MM.1S (cell line): ENCODE measurements at regions not wholly inside any gene's neighbourhood (a gene's known extent, or its start where the extent isn't known, plus 50 kb on each side); places are given as distances from the start of the nearest gene placed in this dataset.

Source experiments
- DNase-seq: peaks from one replicate; pipeline ENCODE4 v3.0.0-alpha.2; 2015
- H2AFZ ChIP-seq: fragments of 300-600 bp; sonication (generic); 2 replicates; pipeline ENCODE4 v1.6.0; 2016; ENCODE audit warnings: antibody characterized with exemption, low read length
- H3F3A ChIP-seq: fragments of 300-600 bp; sonication (generic); 2 replicates; pipeline ENCODE4 v1.6.1; 2016; ENCODE audit warnings: mild to moderate bottlenecking, antibody characterized with exemption, low read length, moderate library complexity, mixed read lengths; ENCODE audit not compliant: insufficient read depth
- H3K27ac ChIP-seq: fragments of 300-600 bp; sonication (generic); 2 replicates; pipeline ENCODE4 v1.5.1; 2016; ENCODE audit warnings: mild to moderate bottlenecking, low read length
- H3K27me3 ChIP-seq: fragments of 300-600 bp; sonication (generic); replicated peaks from 2 replicates; pipeline ENCODE4 v1.6.0; 2016; ENCODE audit warnings: low read length; ENCODE audit not compliant: insufficient read depth
- H3K36me3 ChIP-seq: fragments of 300-600 bp; sonication (generic); replicated peaks from 2 replicates; pipeline ENCODE4 v1.6.1; 2016; ENCODE audit warnings: mild to moderate bottlenecking, low read length, mixed read lengths; ENCODE audit not compliant: insufficient read depth
- H3K4me1 ChIP-seq: fragments of 300-600 bp; sonication (generic); 2 replicates; pipeline ENCODE4 v1.6.1; 2016; ENCODE audit warnings: low read length, mixed read lengths
- H3K4me2 ChIP-seq: fragments of 300-600 bp; sonication (generic); 2 replicates; pipeline ENCODE4 v1.6.0; 2016; ENCODE audit warnings: low read depth, low read length
- H3K4me3 ChIP-seq: fragments of 300-600 bp; sonication (generic); 2 replicates; pipeline ENCODE4 v1.5.1; 2016; ENCODE audit warnings: low read length, mixed read lengths
- H3K79me2 ChIP-seq: fragments of 300-600 bp; sonication (generic); 2 replicates; pipeline ENCODE4 v1.6.1; 2016; ENCODE audit warnings: mixed run types, low read length, mixed read lengths
- H3K9ac ChIP-seq: fragments of 300-600 bp; sonication (generic); 2 replicates; pipeline ENCODE4 v1.6.1; 2016; ENCODE audit warnings: low read length, mixed read lengths
- H3K9me2 ChIP-seq: fragments of 300-600 bp; sonication (generic); replicated peaks from 2 replicates; pipeline ENCODE4 v1.6.1; 2016; ENCODE audit warnings: mild to moderate bottlenecking, low read length, mixed read lengths; ENCODE audit not compliant: insufficient read depth
- H3K9me3 ChIP-seq: fragments of 300-600 bp; sonication (generic); replicated peaks from 2 replicates; pipeline ENCODE4 v1.6.1; 2016; ENCODE audit warnings: mild to moderate bottlenecking, low read length, mixed read lengths; ENCODE audit not compliant: insufficient read depth
- H4K20me1 ChIP-seq: fragments of 300-600 bp; sonication (generic); 2 replicates; pipeline ENCODE4 v1.6.1; 2016; ENCODE audit warnings: mild to moderate bottlenecking, low read length, moderate library complexity, mixed read lengths; ENCODE audit not compliant: insufficient read depth
- CTCF ChIP-seq: fragments of 300-600 bp; sonication (generic); IDR thresholded peaks from 2 replicates; pipeline ENCODE4 v1.5.1; 2016; ENCODE audit warnings: antibody characterized with exemption, low read length, mixed read lengths
- EZH2 ChIP-seq: fragments of 300-600 bp; sonication (generic); optimal IDR thresholded peaks from 2 replicates; pipeline ENCODE3; 2017; ENCODE audit warnings: low read depth, mild to moderate bottlenecking, antibody characterized with exemption, low read length, mixed read lengths
- EZH2phosphoT487 ChIP-seq: fragments of 300-600 bp; sonication (generic); IDR thresholded peaks from 2 replicates; pipeline ENCODE4 v1.6.1; 2018; ENCODE audit warnings: antibody characterized with exemption, low read length

GRCh38 chr5:166068547-166069335 is 2222.7 kb upstream of the WWC1 start:
- H3K9ac ChIP-seq = no peak overlapping the region
- H3K36me3 ChIP-seq = no peaks in the 10 kb centered on the region
- H3K27ac ChIP-seq = no peak overlapping the region
- H2AFZ ChIP-seq = no peak overlapping the region
- no peaks in the 10 kb centered on the region for H3K79me2 ChIP-seq
- no peaks in the 10 kb centered on the region for H3K27me3 ChIP-seq
- no peaks in the 10 kb centered on the region for H3F3A ChIP-seq
- no peak for DNase-seq
- no peaks in the 10 kb centered on the region for H3K4me1 ChIP-seq
- no peak overlapping the region for H3K4me3 ChIP-seq
- TF ChIP-seq EZH2 = no peak
- TF ChIP-seq CTCF = no peak
- no peak for TF ChIP-seq EZH2phosphoT487
- no peak overlapping the region for H3K4me2 ChIP-seq
- H3K9me3 ChIP-seq = no peaks in the 10 kb centered on the region
- no peaks in the 10 kb centered on the region for H3K9me2 ChIP-seq
- H4K20me1 ChIP-seq = no peaks in the 10 kb centered on the region

- Histone ChIP-seq H3K4me1 (no peaks in the 10 kb centered on the region), H2AFZ (no peak overlapping the region), H3K9me2 (no peaks in the 10 kb centered on the region), H3F3A (no peaks in the 10 kb centered on the region), H4K20me1 (no peaks in the 10 kb centered on the region), H3K4me2 (no peak overlapping the region), H3K36me3 (no peaks in the 10 kb centered on the region), H3K27ac (no peak overlapping the region), H3K9me3 (no peaks in the 10 kb centered on the region), H3K27me3 (no peaks in the 10 kb centered on the region), H3K4me3 (no peak overlapping the region), H3K9ac (no peak overlapping the region), H3K79me2 (no peaks in the 10 kb centered on the region)
- DNase-seq = no peak
- no peak for TF ChIP-seq EZH2
- no peak for TF ChIP-seq CTCF
- TF ChIP-seq EZH2phosphoT487 = no peak
Measured at GRCh38 chr5:166073901-166074581, 2217.4 kb upstream of the WWC1 start.

GRCh38 chr5:166074582-166075481 is 2216.6 kb upstream of the WWC1 start:
- Histone ChIP-seq H3K4me2 (no peak overlapping the region), H3K79me2 (no peaks in the 10 kb centered on the region), H3K27me3 (no peaks in the 10 kb centered on the region), H4K20me1 (no peaks in the 10 kb centered on the region), H3K9ac (no peak overlapping the region), H3K36me3 (no peaks in the 10 kb centered on the region), H3K9me3 (no peaks in the 10 kb centered on the region), H3K27ac (no peak overlapping the region), H3K4me1 (no peaks in the 10 kb centered on the region), H3K9me2 (no peaks in the 10 kb centered on the region), H3K4me3 (no peak overlapping the region), H2AFZ (no peak overlapping the region), H3F3A (no peaks in the 10 kb centered on the region)
- DNase-seq = no peak
- TF ChIP-seq EZH2 (no peak), EZH2phosphoT487 (no peak), CTCF (no peak)
